Skeletal muscle tissue (tissue), 3 donors: ENCODE measurements at regions not wholly inside any gene's neighbourhood (a gene's known extent, or its start where the extent isn't known, plus 50 kb on each side); places are given as distances from the start of the nearest gene placed in this dataset.

ENCODE experiments used
- H3K27ac ChIP-seq: one replicate; pipeline ENCODE4 v1.7.0; 2013; ENCODE audit warnings: mild to moderate bottlenecking, low read depth, low read length, inconsistent platforms
- H3K27me3 ChIP-seq, 3 donors: one replicate each; pipeline ENCODE4 v1.7.0; 2013; ENCODE audit warnings: low read length in 3 of 3; ENCODE audit not compliant: control insufficient read depth in 3 of 3, insufficient read depth in 3 of 3
- H3K36me3 ChIP-seq, 3 donors: one replicate each; pipeline ENCODE4 v1.7.0; 2013; ENCODE audit warnings: low read length in 3 of 3; ENCODE audit not compliant: control insufficient read depth in 3 of 3, insufficient read depth in 3 of 3
- H3K4me1 ChIP-seq, 3 donors: one replicate each; pipeline ENCODE4 v1.7.0; 2013; ENCODE audit warnings: low read length in 3 of 3, mild to moderate bottlenecking in 3 of 3; ENCODE audit not compliant: control insufficient read depth in 3 of 3, insufficient read depth in 3 of 3
- H3K4me3 ChIP-seq, 3 donors: one replicate each; pipeline ENCODE4 v1.7.0; 2013; ENCODE audit warnings: low read length in 3 of 3
- H3K9ac ChIP-seq, 3 donors: one replicate each; pipeline ENCODE4 v1.7.0; 2013; ENCODE audit warnings: low read length in 3 of 3, mild to moderate bottlenecking in 3 of 3, moderate library complexity in 2 of 3, low read depth in 1 of 3
- H3K9me3 ChIP-seq, 3 donors: one replicate each; pipeline ENCODE4 v1.7.0; 2013; ENCODE audit warnings: low read length in 3 of 3; ENCODE audit not compliant: control insufficient read depth in 3 of 3
- donor health status: Osteomylitis.

GRCh38 chr2:237271698-237272652, 142.0 kb downstream of the COL6A3 start:
- no peaks in the 10 kb centered on the region for H3K9me3 ChIP-seq

More at GRCh38 chr2:237271698-237272652, 142.0 kb downstream of the COL6A3 start:
- no peaks in the 10 kb centered on the region for H3K27me3 ChIP-seq
- no peaks in the 10 kb centered on the region for H3K36me3 ChIP-seq
- H3K27ac ChIP-seq: no peak overlapping the region
- no peak overlapping the region for H3K9ac ChIP-seq
- no peak overlapping the region for H3K4me3 ChIP-seq
- peaks cover 0 to 5% (median 2%) of the 10 kb centered on the region in 3 donors for H3K4me1 ChIP-seq
